ENCODE measurements at regions not wholly inside any gene's neighbourhood (a gene's known extent, or its start where the extent isn't known, plus 50 kb on each side); places are given as distances from the start of the nearest gene placed in this dataset.

DNA sequence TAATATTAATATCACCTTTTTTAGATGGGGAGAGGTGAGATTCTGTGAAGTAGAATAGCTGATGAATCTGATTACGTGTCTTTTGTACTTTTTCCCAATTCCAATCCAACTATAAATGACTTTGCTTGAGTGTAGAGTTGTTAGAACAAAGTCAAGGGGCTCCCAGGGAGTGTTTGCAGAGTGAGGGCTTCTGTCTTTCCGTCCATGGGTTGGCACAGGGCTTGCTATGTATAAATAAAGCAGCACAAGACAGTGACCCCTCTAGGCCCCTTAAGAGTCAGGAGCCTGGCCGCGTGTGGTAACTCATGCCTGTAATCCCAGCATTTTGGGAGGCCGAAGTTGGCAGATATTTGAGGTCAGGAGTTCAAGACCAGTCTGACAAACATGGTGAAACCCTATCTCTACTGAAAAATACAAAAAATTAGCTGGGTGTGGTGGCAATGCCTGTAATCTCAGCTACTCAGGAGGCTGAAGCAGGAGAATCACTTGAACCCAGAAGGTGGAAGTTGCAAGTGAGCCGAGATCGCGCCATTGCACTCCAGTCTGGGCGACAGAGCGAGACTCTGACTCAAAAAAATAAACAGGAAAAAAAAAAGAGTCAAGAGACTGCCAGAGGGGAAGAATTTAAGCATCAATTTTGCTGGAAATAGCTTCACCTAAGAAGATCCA is 127.9 kb upstream of the HS3ST3A1 start:
- TF ChIP-seq, protein P1, sequence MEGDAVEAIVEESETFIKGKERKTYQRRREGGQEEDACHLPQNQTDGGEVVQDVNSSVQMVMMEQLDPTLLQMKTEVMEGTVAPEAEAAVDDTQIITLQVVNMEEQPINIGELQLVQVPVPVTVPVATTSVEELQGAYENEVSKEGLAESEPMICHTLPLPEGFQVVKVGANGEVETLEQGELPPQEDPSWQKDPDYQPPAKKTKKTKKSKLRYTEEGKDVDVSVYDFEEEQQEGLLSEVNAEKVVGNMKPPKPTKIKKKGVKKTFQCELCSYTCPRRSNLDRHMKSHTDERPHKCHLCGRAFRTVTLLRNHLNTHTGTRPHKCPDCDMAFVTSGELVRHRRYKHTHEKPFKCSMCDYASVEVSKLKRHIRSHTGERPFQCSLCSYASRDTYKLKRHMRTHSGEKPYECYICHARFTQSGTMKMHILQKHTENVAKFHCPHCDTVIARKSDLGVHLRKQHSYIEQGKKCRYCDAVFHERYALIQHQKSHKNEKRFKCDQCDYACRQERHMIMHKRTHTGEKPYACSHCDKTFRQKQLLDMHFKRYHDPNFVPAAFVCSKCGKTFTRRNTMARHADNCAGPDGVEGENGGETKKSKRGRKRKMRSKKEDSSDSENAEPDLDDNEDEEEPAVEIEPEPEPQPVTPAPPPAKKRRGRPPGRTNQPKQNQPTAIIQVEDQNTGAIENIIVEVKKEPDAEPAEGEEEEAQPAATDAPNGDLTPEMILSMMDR (conservative IDR thresholded peaks at IDR 0.05): no peak
- no peak for TF ChIP-seq ZFX (IDR thresholded peaks at IDR 0.05)

All from C4-2B (cell line).